H1 (cell line): ENCODE measurements at regions not wholly inside any gene's neighbourhood (a gene's known extent, or its start where the extent isn't known, plus 50 kb on each side); places are given as distances from the start of the nearest gene placed in this dataset.

ENCODE experiments used
- CTCF ChIA-PET: fragments of 300-600 bp; sonication (Branson Sonifier 250); formaldehyde crosslinking; loops from one replicate; lab custom pipeline; 2021; ENCODE audit not compliant: partially characterized antibody; lab: Charles Lee
- POLR2A ChIA-PET: fragments of 300-600 bp; sonication (Branson Sonifier 250); formaldehyde crosslinking; loops from one replicate; lab custom pipeline; 2021; ENCODE audit warnings: inconsistent platforms; ENCODE audit not compliant: partially characterized antibody; lab: Charles Lee
- DNase-seq, 2 experiments: peaks; one replicate each; pipeline versions ENCODE4 v3.0.0 to v3.0.0-alpha.2; 2010 to 2022; ENCODE audit warnings: low spot score in 2 of 2, low read depth in 1 of 2, mixed read lengths in 1 of 2
- FAIRE-seq: peaks from 2 replicates; lab custom pipeline; 2011; peaks lifted over from hg19 to GRCh38; lab: Jason Lieb, UNC
- H2AFZ ChIP-seq: 2 replicates; pipeline ENCODE4 v1.8.1; 2012; ENCODE audit warnings: low read length, inconsistent platforms
- H2AK5ac ChIP-seq: 2 replicates; pipeline ENCODE4 v1.6.1; 2013; ENCODE audit warnings: low read depth, low read length
- H2BK120ac ChIP-seq: replicated peaks from 2 replicates; pipeline ENCODE3; 2013; ENCODE audit warnings: low read depth, low read length, inconsistent platforms
- H2BK12ac ChIP-seq: 2 replicates; pipeline ENCODE4 v1.6.1; 2013; ENCODE audit warnings: low read depth, low read length
- H2BK15ac ChIP-seq: 2 replicates; pipeline ENCODE4 v1.6.1; 2013; ENCODE audit warnings: low read length
- H2BK20ac ChIP-seq: 2 replicates; pipeline ENCODE4 v1.6.1; 2013; ENCODE audit warnings: low read length
- H2BK5ac ChIP-seq: 2 replicates; pipeline ENCODE4 v1.6.1; 2013; ENCODE audit warnings: low read depth, low read length
- H3K14ac ChIP-seq: 2 replicates; pipeline ENCODE4 v1.6.1; 2013; ENCODE audit warnings: inconsistent platforms; ENCODE audit not compliant: insufficient read length
- H3K18ac ChIP-seq: 2 replicates; pipeline ENCODE4 v1.6.1; 2013; ENCODE audit warnings: low read length; ENCODE audit errors: extremely low read depth
- H3K23ac ChIP-seq: 2 replicates; pipeline ENCODE4 v1.6.1; 2013; ENCODE audit warnings: inconsistent platforms; ENCODE audit not compliant: insufficient read length
- H3K23me2 ChIP-seq: 2 replicates; pipeline ENCODE4 v1.6.1; 2013; ENCODE audit warnings: low read depth, low read length
- H3K27ac ChIP-seq: 2 replicates; pipeline ENCODE4 v1.6.1; 2011; ENCODE audit warnings: low read depth, low read length, inconsistent platforms
- H3K27me3 ChIP-seq, 4 experiments: replicated peaks in 1 of 4; 1 replicate in 1 of 4; 2 replicates in 3 of 4; pipeline versions ENCODE4 v1.6.1 to v1.8.1; 2011 to 2013; ENCODE audit warnings: low read length in 3 of 4, mild to moderate bottlenecking in 3 of 4, inconsistent platforms in 2 of 4, mixed read lengths in 2 of 4, moderate library complexity in 1 of 4; ENCODE audit not compliant: control insufficient read depth in 3 of 4, insufficient read depth in 3 of 4; ENCODE audit errors: extremely low read depth in 1 of 4
- H3K36me3 ChIP-seq, 4 experiments: 2 replicates each; pipeline versions ENCODE4 v1.6.1 to v1.8.1; 2011 to 2013; ENCODE audit warnings: mild to moderate bottlenecking in 4 of 4, low read length in 3 of 4, moderate library complexity in 2 of 4, control low read depth in 1 of 4, inconsistent platforms in 1 of 4; ENCODE audit not compliant: insufficient read depth in 4 of 4, control insufficient read depth in 2 of 4
- H3K4ac ChIP-seq: replicated peaks from 2 replicates; pipeline ENCODE3; 2013; ENCODE audit warnings: low read length, low read depth, mixed read lengths, inconsistent platforms; ENCODE audit not compliant: insufficient read length
- H3K4me1 ChIP-seq, 4 experiments: replicated peaks in 1 of 4; 1 replicate in 1 of 4; 2 replicates in 3 of 4; pipeline versions ENCODE4 v1.6.1 to v1.8.1; 2011 to 2013; ENCODE audit warnings: low read length in 3 of 4, inconsistent platforms in 2 of 4, mixed read lengths in 1 of 4; ENCODE audit not compliant: insufficient read depth in 4 of 4, control insufficient read depth in 3 of 4
- H3K4me2 ChIP-seq, 2 experiments: 2 replicates each; pipeline versions ENCODE4 v1.6.1 to v1.8.1; 2011 to 2013; ENCODE audit warnings: low read depth in 2 of 2, low read length in 2 of 2, control low read depth in 1 of 2, inconsistent platforms in 1 of 2, mild to moderate bottlenecking in 1 of 2; ENCODE audit not compliant: insufficient read depth in 1 of 2
- H3K4me3 ChIP-seq, 4 experiments: fragments of 200-600, 300-600 bp in 1 of 4; sonication (generic), shearing (Covaris generic), sonication (Bioruptor Twin) in 1 of 4; 2 replicates each; pipeline versions ENCODE4 v1.5.1 to v1.8.1; 2011 to 2016; ENCODE audit warnings: low read length in 4 of 4, low read depth in 3 of 4, control low read depth in 2 of 4, inconsistent platforms in 2 of 4, mild to moderate bottlenecking in 2 of 4, mixed read lengths in 1 of 4, moderate library complexity in 1 of 4; ENCODE audit not compliant: insufficient read depth in 2 of 4; ENCODE audit errors: extremely low read depth in 1 of 4
- H3K56ac ChIP-seq: replicated peaks from 2 replicates; pipeline ENCODE3; 2013; ENCODE audit warnings: low read depth, mild to moderate bottlenecking, mixed read lengths, low read length, inconsistent platforms; ENCODE audit not compliant: insufficient read length
- H3K79me1 ChIP-seq: 2 replicates; pipeline ENCODE4 v1.6.1; 2013; ENCODE audit warnings: low read depth, low read length, control low read depth
- H3K79me2 ChIP-seq, 2 experiments: 2 replicates each; pipeline versions ENCODE4 v1.6.1 to v1.8.1; 2012 to 2013; ENCODE audit warnings: low read length in 2 of 2, mild to moderate bottlenecking in 2 of 2, inconsistent platforms in 1 of 2; ENCODE audit not compliant: insufficient read depth in 2 of 2, control insufficient read depth in 1 of 2
- H3K9ac ChIP-seq, 4 experiments: replicated peaks in 1 of 4; 1 replicate in 1 of 4; 2 replicates in 3 of 4; pipeline versions ENCODE4 v1.6.1 to v1.8.1; 2011 to 2013; ENCODE audit warnings: low read depth in 3 of 4, low read length in 3 of 4, control low read depth in 2 of 4, mild to moderate bottlenecking in 2 of 4, moderate library complexity in 2 of 4, inconsistent platforms in 1 of 4; ENCODE audit errors: extremely low read depth in 1 of 4
- H3K9me3 ChIP-seq, 2 experiments: 2 replicates each; pipeline versions ENCODE4 v1.6.1 to v1.8.1; 2012 to 2013; ENCODE audit warnings: mild to moderate bottlenecking in 2 of 2, moderate library complexity in 2 of 2, control low read depth in 1 of 2, inconsistent platforms in 1 of 2, low read depth in 1 of 2, low read length in 1 of 2, mixed read lengths in 1 of 2; ENCODE audit not compliant: insufficient read depth in 2 of 2
- H4K20me1 ChIP-seq, 2 experiments: replicated peaks in 1 of 2; 2 replicates each; pipeline versions ENCODE3 to v1.8.1; 2011 to 2013; ENCODE audit warnings: inconsistent platforms in 2 of 2, low read length in 2 of 2, mild to moderate bottlenecking in 1 of 2; ENCODE audit not compliant: insufficient read depth in 2 of 2, control insufficient read depth in 1 of 2
- H4K5ac ChIP-seq: 2 replicates; pipeline ENCODE4 v1.6.1; 2013; ENCODE audit warnings: low read length, low read depth, mixed read lengths, inconsistent platforms; ENCODE audit not compliant: insufficient read length
- H4K8ac ChIP-seq: 2 replicates; pipeline ENCODE4 v1.8.0; 2013; ENCODE audit warnings: mild to moderate bottlenecking, moderate library complexity, low read length, inconsistent platforms; ENCODE audit not compliant: insufficient read depth; ENCODE audit errors: extremely low read depth
- H4K91ac ChIP-seq: replicated peaks from 2 replicates; pipeline ENCODE3; 2013; ENCODE audit warnings: low read length, mixed read lengths, inconsistent platforms; ENCODE audit not compliant: insufficient read length
- E2F6 ChIP-seq: IDR thresholded peaks from 2 replicates; pipeline ENCODE4 v1.6.1; 2012; ENCODE audit warnings: inconsistent platforms
- NRF1 ChIP-seq: IDR thresholded peaks from 2 replicates; pipeline ENCODE4 v1.6.1; 2011; ENCODE audit warnings: mild to moderate bottlenecking, low read depth, low read length, improper control_type of control experiment
- SIX5 ChIP-seq: IDR thresholded peaks from 2 replicates; pipeline ENCODE4 v1.6.1; 2011; ENCODE audit warnings: mild to moderate bottlenecking, low read depth, low read length
- SP2 ChIP-seq: IDR thresholded peaks from 2 replicates; pipeline ENCODE4 v1.6.1; 2012; ENCODE audit warnings: mild to moderate bottlenecking, low read length, inconsistent platforms
- SUZ12 ChIP-seq: fragments of 200-600 bp; sonication (generic); IDR thresholded peaks from 2 replicates; pipeline ENCODE4 v1.6.1; 2012; ENCODE audit warnings: mild to moderate bottlenecking, inconsistent platforms, low read length, moderate library complexity, mixed read lengths
- WGBS, 2 experiments: shearing (Covaris generic) in 1 of 2; methylation state at CpG; one replicate each; pipeline versions ENCODE4 v1.1.6 to v1.1.7; 2013 to 2015; ENCODE audit warnings: low lambda C conversion rate in 2 of 2, mixed read lengths in 2 of 2, inconsistent platforms in 1 of 2, low coverage in 1 of 2, missing lambda C conversion rate in 1 of 2; ENCODE audit not compliant: insufficient replicate concordance in 2 of 2, insufficient coverage in 1 of 2, insufficient read length in 1 of 2; ENCODE audit errors: extremely low coverage in 1 of 2, missing lambda C conversion rate in 1 of 2; 5-methylcytosine and 5-hydroxymethylcytosine counted together

- H3K9ac ChIP-seq = no peak overlapping the region
- no peak overlapping the region for H3K23ac ChIP-seq
- no peaks in the 10 kb centered on the region for H4K20me1 ChIP-seq
- H3K56ac ChIP-seq = no peak overlapping the region
- no peak overlapping the region for H3K18ac ChIP-seq
- H3K79me1 ChIP-seq = no peaks in the 10 kb centered on the region
- H4K5ac ChIP-seq = no peak overlapping the region
- H3K4ac ChIP-seq = no peak overlapping the region
- H3K27ac ChIP-seq = no peak overlapping the region
- H2BK5ac ChIP-seq = no peak overlapping the region
- no peak overlapping the region for H4K91ac ChIP-seq
- TF ChIP-seq SUZ12 (no peak), SP2 (no peak), SIX5 (no peak), NRF1 (no peak), E2F6 (no peak)
- H3K36me3 ChIP-seq = no peaks in the 10 kb centered on the region
- no peaks in the 10 kb centered on the region for H3K9me3 ChIP-seq
- no peak overlapping the region for H3K4me3 ChIP-seq
- no peak overlapping the region for H2BK120ac ChIP-seq
- no peak overlapping the region for H2BK12ac ChIP-seq
- FAIRE-seq (no peak), DNase-seq (no peak)
- ChIA-PET CTCF (interaction anchor here (0.8 to 3.4 kb wide), 19 partner anchors 7 to 510 kb away, joined by 3 to 15 read pairs (median 4); no protein-coding TSS in a partner anchor), POLR2A (no interaction called here)
- H2BK15ac ChIP-seq = no peak overlapping the region
- 100% methylated on average over 2 of the region's 2 CpGs; no CpG with 5 or more reads in 1 of the 2 experiments for WGBS, 2 experiments
- H3K27me3 ChIP-seq = no peaks in the 10 kb centered on the region
- no peaks in the 10 kb centered on the region for H3K4me1 ChIP-seq
- no peak overlapping the region; the same call in 1 of the 2 replicates for H4K8ac ChIP-seq
- no peak overlapping the region for H2BK20ac ChIP-seq
- 0 out of 2 replicates have a peak overlapping the region, but pooled peaks have one; percentile 60 for H2AFZ ChIP-seq
- H3K79me2 ChIP-seq = no peaks in the 10 kb centered on the region
- no peak overlapping the region for H3K4me2 ChIP-seq
- no peaks in the 10 kb centered on the region for H3K23me2 ChIP-seq
- H2AK5ac ChIP-seq = no peak overlapping the region
- no peak overlapping the region for H3K14ac ChIP-seq
Observed at GRCh38 chr1:199242601-199243000, 603.8 kb downstream of the PTPRC start.
